GM04504 (cell line): ENCODE measurements at regions not wholly inside any gene's neighbourhood (a gene's known extent, or its start where the extent isn't known, plus 50 kb on each side); places are given as distances from the start of the nearest gene placed in this dataset.
"Not testable (repeated sequence)": the region's sequence is repeated elsewhere in the genome, so short reads cannot be mapped to it uniquely, and the experiment has no call there.

Source experiments
- DNase-seq: peaks from one replicate; pipeline ENCODE4 v3.0.0-alpha.2; 2012; ENCODE audit warnings: low read depth

GRCh38 chrX:45485719-45486118 is 285.0 kb upstream of the DIPK2B start:
- no peak for DNase-seq

DNA sequence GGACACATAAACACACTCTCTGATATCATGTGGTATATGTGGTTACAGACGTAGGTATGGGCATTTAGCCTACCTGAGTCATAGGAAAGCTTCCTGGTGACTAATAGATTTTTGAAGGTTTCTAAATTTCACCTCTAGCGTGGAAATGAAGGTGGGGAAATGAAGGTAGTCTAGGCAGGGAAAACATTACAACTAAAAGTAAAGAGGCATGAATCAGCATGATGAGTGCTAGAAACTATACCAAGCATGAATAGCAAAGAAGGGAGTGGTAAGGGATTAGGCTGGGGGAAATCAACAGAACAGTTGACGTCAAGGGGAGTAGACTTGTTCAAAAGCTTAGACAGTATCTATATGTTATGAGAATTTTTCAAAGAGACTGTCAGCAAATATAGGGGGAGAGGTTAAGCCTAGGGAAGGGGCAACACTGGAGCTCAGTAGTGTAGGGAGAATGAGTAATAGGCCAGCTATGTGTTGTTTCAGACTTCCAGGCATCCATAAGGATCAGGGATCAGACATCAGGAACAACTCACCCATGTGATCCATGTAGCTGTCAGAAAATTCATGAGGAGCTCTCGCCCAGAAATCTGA is 279.3 kb upstream of the DIPK2B start:
- peak; percentile 45 for DNase-seq

DNA sequence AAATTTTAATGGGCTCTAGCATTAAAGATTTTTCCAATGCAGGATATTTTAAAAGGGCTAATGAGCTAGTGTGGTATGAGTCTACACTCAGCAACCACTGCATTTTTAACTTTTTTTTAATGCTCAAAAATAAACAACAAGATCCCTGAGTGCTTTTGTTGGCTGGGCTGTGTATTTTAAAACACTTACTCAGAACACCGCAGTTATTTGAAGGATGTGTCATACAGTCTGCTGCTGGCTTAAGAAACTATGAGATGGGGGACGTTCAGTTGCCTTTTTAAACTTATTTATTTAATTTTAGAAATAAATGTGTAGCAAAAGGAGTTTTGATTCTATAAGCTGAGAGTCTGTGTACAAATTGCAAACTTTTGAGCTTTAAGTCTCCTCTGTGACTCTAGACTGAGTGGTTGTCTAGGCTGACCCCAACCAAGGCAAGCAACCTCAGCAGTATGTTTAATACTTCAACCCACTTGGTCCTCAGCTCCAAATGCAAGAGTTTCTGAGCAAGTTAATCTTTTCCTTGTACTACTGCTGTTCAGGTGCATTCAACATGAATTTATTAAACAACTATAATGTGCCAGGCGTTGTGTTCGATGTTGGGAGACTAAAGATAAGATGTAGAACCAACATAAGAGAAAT is 278.6 kb upstream of the DIPK2B start:
- DNase-seq, result peak; percentile 66

DNA sequence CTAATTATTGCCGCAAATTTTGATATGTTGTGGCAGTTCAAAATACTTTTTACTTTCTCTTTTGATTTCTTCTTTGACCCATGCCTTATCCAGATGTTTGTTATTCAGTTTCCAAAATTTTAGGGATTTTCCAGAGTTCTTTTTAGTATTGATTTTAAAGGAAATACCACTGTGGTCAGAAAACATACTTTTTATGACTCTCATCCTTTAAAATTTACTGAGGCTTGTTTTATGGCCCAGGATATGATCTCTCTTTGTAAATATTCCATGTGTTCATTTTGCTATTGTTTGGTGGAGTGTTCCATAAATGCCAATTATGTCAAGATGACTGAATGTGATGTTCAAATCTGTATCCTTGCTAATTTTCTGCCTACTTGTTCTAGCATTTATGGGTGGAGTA is 272.3 kb upstream of the DIPK2B start:
- DNase-seq, result peak; percentile 70

DNA sequence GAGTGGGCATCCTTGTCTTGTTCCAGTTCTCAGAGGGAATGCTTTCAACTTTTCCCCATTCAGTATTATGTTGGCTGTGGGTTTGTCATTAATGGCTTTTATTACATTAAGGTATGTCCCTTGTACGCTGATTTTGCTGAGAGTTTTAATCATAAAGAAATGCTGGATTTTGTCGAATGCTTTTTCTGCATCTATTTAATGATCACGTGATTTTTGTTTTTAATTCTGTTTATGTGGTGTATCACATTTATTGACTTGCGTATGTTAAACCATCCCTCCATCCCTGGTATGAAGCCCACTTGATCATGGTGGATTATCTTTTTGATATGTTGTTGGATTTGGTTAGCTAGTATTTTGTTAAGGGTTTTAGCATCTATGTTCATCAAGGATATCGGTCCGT is 266.9 kb upstream of the DIPK2B start:
- not testable (repeated sequence) for DNase-seq

DNA sequence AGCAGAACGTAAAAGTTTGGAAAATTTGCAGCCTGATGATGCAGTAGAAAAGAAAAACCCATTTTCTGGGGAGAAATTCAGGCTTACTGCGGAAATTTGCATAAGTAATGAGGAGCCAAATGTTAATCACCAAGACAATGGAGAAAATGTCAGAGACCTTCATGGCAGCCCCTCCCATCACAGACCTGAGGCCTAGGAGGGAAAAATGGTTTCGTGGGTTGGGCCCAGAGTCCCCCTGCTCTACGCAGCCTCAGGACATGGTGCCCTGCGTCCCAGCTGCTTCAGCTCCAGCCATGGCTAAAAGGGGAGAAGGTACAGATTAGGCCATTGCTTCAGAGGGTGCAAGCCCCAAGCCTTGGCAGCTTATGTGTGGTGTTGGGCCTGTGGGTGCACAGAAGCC is 255.1 kb upstream of the DIPK2B start:
- not testable (repeated sequence) for DNase-seq

GRCh38 chrX:45454290-45454689 is 253.6 kb upstream of the DIPK2B start:
- DNase-seq, result no peak

GRCh38 chrX:45449982-45450381 is 249.3 kb upstream of the DIPK2B start:
- no peak for DNase-seq

- DNase-seq, result no peak
Observed at GRCh38 chrX:45447995-45448394, 247.3 kb upstream of the DIPK2B start.

- no peak for DNase-seq
Observed at GRCh38 chrX:45447331-45447730, 246.7 kb upstream of the DIPK2B start.

- peak; percentile 72 for DNase-seq
Observed at GRCh38 chrX:45445745-45446412, 245.2 kb upstream of the DIPK2B start.

GRCh38 chrX:45437186-45437585 is 236.5 kb upstream of the DIPK2B start:
- DNase-seq, result no peak

- no peak for DNase-seq
Observed at GRCh38 chrX:45435481-45435880, 234.8 kb upstream of the DIPK2B start.

- DNase-seq, result no peak
Observed at GRCh38 chrX:45434231-45434630, 233.6 kb upstream of the DIPK2B start.

DNA sequence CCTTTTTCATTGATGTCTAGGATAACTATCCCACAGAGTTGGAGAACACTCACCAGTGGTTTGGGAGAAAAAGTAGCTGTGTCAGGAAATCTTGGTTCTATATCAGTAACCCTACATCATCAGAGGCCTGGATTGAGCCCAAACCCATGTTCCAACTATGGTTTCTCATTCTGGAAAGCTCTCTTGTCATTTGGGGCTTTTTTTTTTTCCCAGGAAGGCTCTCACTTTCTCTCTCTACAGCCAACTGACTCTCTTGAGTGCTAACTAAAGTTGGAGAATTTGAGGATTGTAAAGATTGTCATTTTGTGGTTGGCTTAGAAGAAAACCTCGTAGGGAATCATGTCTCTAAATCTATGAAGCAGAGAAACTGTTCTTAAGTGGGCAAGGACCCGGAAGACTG is 228.2 kb upstream of the DIPK2B start:
- DNase-seq, result no peak

DNA sequence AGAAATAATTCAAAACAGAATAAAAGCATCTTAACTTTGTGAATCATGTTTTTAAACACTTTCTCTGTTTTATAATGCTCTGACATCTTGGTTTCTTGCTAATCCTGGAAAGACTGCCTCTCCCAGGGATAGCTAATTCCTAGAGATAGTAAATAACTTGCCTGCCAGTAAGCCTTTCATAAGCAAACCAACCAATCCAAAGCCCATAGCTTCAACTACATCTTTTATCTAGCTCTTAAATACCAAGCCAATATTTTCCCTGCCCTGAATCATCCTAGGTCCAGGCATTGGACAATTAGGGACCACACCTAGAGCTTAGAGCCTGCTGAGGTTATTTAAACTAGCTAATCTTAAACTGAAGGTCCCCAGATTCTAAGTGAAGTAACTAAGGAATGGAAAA is 223.7 kb upstream of the DIPK2B start:
- DNase-seq, result peak; percentile 24

DNA sequence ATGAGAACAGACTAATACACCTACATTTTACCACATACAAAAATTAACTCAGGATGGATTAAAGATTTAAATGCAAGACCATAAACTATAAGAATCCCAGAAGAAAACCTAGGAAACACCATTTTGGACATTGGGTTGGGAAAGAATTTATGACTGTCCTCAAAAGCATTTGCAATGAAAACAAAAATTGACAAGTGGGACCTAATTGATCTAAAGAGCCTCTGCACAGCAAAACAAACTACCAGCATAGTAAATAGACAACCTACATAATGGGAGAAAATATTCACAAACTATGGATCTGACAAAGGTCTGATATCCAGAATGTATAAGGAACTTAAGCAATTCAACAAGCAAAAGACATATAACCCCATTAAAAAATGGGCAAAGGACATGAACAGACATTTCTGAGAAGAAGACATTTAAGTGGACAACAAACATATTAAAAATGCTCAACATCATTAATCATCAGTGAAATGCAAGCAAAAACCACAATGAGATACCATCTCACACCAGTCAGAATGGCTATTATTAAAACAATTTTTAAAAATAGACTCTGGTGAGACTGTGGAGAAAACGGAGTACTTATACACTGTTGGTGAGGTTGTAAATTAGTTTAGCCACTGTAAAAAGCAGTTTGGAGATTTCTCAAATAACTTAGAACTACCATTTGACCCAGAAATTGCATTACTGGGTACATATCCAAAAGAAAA is 221.7 kb upstream of the DIPK2B start:
- DNase-seq, result peak; percentile 32

- no peak for DNase-seq
Observed at GRCh38 chrX:45421806-45422205, 221.1 kb upstream of the DIPK2B start.

GRCh38 chrX:45404206-45404605 is 203.5 kb upstream of the DIPK2B start:
- DNase-seq, result no peak

- DNase-seq, result no peak
Observed at GRCh38 chrX:45401923-45402322, 201.2 kb upstream of the DIPK2B start.

- not testable (repeated sequence) for DNase-seq
Observed at GRCh38 chrX:45400951-45401725, 200.5 kb upstream of the DIPK2B start.
